ENCODE measurements at regions not wholly inside any gene's neighbourhood (a gene's known extent, or its start where the extent isn't known, plus 50 kb on each side); places are given as distances from the start of the nearest gene placed in this dataset.

DNA sequence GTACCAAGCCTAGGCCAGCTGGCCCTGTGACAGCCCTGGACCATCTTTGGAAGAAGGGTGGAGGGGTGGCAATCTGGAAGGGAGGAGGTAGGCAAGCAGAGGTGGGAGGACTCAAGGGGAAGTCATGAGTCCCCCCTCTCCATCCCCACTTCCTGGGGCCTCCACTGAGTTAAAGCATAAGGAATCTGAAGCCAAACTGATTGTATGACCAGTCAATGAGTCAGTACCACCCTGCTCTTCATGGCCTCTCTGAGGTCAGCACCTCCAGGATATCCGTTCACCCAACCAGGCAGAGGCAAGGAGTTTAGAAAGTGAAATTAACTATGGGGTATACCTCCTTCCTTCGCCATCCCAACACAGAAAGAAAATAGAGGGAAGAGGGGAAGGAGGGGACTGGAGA lies 272.7 kb downstream of the SOX9 start:
- no peaks in the 10 kb centered on the region for H4K20me1 ChIP-seq (replicated peaks; ENCODE audit: insufficient read depth)
- ATAC-seq (no peak), DNase-seq (ENCODE audit: low spot score) (no peak)
- no peak overlapping the region for H3K4me3 ChIP-seq
- no peak overlapping the region for H3K27ac Mint-ChIP-seq
- H2AFZ ChIP-seq, result no peak overlapping the region
- H3K4me1 Mint-ChIP-seq, result peaks cover 27% of the 10 kb centered on the region
- H3K4me2 ChIP-seq, result no peak overlapping the region
- H3K9me2 ChIP-seq (ENCODE audit: insufficient read depth), result no peaks in the 10 kb centered on the region
- no peaks in the 10 kb centered on the region for H3K9me3 Mint-ChIP-seq
- H3K36me3 ChIP-seq (ENCODE audit: insufficient read depth), result no peaks in the 10 kb centered on the region
- H3K4me3 Mint-ChIP-seq, result no peak overlapping the region
- no peak overlapping the region for H3K27ac ChIP-seq (ENCODE audit: low read depth)
- peaks cover 9% of the 10 kb centered on the region for H3K4me1 ChIP-seq (ENCODE audit: insufficient read depth)
- H3K36me3 Mint-ChIP-seq (ENCODE audit: low read depth), result no peaks in the 10 kb centered on the region
- peaks cover 2% of the 10 kb centered on the region for H3K27me3 Mint-ChIP-seq (ENCODE audit: insufficient read depth, low read depth, poor library complexity)
- no peak for TF ChIP-seq ZNF114 (CRISPR knock-in tag; IDR thresholded peaks at IDR 0.05)
- TF ChIP-seq POLR2AphosphoS5 (IDR thresholded peaks at IDR 0.05; ENCODE audit: low read depth), result no peak
- no peak for TF ChIP-seq STAT1 (IDR thresholded peaks at IDR 0.05; ENCODE audit: unreplicated experiment)
- TF ChIP-seq, protein P1, sequence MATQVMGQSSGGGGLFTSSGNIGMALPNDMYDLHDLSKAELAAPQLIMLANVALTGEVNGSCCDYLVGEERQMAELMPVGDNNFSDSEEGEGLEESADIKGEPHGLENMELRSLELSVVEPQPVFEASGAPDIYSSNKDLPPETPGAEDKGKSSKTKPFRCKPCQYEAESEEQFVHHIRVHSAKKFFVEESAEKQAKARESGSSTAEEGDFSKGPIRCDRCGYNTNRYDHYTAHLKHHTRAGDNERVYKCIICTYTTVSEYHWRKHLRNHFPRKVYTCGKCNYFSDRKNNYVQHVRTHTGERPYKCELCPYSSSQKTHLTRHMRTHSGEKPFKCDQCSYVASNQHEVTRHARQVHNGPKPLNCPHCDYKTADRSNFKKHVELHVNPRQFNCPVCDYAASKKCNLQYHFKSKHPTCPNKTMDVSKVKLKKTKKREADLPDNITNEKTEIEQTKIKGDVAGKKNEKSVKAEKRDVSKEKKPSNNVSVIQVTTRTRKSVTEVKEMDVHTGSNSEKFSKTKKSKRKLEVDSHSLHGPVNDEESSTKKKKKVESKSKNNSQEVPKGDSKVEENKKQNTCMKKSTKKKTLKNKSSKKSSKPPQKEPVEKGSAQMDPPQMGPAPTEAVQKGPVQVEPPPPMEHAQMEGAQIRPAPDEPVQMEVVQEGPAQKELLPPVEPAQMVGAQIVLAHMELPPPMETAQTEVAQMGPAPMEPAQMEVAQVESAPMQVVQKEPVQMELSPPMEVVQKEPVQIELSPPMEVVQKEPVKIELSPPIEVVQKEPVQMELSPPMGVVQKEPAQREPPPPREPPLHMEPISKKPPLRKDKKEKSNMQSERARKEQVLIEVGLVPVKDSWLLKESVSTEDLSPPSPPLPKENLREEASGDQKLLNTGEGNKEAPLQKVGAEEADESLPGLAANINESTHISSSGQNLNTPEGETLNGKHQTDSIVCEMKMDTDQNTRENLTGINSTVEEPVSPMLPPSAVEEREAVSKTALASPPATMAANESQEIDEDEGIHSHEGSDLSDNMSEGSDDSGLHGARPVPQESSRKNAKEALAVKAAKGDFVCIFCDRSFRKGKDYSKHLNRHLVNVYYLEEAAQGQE (IDR thresholded peaks at IDR 0.05; ENCODE audit: unreplicated experiment), result no peak
- TF ChIP-seq EZH2phosphoT487 (IDR thresholded peaks at IDR 0.05; ENCODE audit: unreplicated experiment), result no peak
- no peak for TF ChIP-seq JUNB (IDR thresholded peaks at IDR 0.05; ENCODE audit: unreplicated experiment)
- no peak for TF ChIP-seq EZH2 (IDR thresholded peaks at IDR 0.05; ENCODE audit: low read depth, unreplicated experiment)
- TF ChIP-seq ZNF331 (CRISPR knock-in tag; IDR thresholded peaks at IDR 0.05; ENCODE audit: low read depth), result no peak
- TF ChIP-seq ZNF462 (CRISPR knock-in tag; IDR thresholded peaks at IDR 0.05), result no peak
- TF ChIP-seq, protein P2, sequence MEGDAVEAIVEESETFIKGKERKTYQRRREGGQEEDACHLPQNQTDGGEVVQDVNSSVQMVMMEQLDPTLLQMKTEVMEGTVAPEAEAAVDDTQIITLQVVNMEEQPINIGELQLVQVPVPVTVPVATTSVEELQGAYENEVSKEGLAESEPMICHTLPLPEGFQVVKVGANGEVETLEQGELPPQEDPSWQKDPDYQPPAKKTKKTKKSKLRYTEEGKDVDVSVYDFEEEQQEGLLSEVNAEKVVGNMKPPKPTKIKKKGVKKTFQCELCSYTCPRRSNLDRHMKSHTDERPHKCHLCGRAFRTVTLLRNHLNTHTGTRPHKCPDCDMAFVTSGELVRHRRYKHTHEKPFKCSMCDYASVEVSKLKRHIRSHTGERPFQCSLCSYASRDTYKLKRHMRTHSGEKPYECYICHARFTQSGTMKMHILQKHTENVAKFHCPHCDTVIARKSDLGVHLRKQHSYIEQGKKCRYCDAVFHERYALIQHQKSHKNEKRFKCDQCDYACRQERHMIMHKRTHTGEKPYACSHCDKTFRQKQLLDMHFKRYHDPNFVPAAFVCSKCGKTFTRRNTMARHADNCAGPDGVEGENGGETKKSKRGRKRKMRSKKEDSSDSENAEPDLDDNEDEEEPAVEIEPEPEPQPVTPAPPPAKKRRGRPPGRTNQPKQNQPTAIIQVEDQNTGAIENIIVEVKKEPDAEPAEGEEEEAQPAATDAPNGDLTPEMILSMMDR (conservative IDR thresholded peaks at IDR 0.05; ENCODE audit: low read depth in 2 of 2), result no peak
- H3K27me3 ChIP-seq (ENCODE audit: insufficient read depth), result no peaks in the 10 kb centered on the region
- H3K79me2 ChIP-seq (replicated peaks; ENCODE audit: insufficient read depth), result no peaks in the 10 kb centered on the region
- H3F3A ChIP-seq (replicated peaks; ENCODE audit: low read depth), result no peaks in the 10 kb centered on the region

Measured in GM23338 (cell line).